ENCODE measurements at regions not wholly inside any gene's neighbourhood (a gene's known extent, or its start where the extent isn't known, plus 50 kb on each side); places are given as distances from the start of the nearest gene placed in this dataset.
A peak's percentile ranks its signal among the peaks of the same experiment; 100 is the strongest.

DNA sequence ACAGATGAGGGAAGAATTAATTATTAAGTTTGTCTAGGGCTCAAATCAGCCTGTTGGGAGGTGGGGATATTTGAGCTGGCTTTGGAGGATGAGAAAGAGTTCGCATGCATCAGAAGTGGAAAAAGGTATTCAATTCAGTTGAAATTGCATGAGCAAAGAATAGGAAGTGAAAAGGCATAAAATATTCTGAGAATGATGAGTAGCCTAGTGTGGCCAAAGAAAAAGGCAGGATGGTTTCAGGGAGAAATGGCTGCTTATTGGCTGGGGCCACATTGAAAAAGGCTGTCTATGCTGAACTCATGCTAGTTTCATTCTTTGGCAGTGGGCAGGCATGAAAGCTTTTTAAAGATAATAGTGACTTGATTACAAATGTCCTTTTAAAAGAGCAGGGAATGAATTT is 235.4 kb upstream of the RIOK2 start:
- no peak for DNase-seq (ENCODE audit: low read depth)
- H3K4me3 ChIP-seq (ENCODE audit: low read length), result no peak overlapping the region
- TF ChIP-seq, protein P1, sequence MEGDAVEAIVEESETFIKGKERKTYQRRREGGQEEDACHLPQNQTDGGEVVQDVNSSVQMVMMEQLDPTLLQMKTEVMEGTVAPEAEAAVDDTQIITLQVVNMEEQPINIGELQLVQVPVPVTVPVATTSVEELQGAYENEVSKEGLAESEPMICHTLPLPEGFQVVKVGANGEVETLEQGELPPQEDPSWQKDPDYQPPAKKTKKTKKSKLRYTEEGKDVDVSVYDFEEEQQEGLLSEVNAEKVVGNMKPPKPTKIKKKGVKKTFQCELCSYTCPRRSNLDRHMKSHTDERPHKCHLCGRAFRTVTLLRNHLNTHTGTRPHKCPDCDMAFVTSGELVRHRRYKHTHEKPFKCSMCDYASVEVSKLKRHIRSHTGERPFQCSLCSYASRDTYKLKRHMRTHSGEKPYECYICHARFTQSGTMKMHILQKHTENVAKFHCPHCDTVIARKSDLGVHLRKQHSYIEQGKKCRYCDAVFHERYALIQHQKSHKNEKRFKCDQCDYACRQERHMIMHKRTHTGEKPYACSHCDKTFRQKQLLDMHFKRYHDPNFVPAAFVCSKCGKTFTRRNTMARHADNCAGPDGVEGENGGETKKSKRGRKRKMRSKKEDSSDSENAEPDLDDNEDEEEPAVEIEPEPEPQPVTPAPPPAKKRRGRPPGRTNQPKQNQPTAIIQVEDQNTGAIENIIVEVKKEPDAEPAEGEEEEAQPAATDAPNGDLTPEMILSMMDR (conservative IDR thresholded peaks at IDR 0.05; ENCODE audit: low read length), result no peak

DNA sequence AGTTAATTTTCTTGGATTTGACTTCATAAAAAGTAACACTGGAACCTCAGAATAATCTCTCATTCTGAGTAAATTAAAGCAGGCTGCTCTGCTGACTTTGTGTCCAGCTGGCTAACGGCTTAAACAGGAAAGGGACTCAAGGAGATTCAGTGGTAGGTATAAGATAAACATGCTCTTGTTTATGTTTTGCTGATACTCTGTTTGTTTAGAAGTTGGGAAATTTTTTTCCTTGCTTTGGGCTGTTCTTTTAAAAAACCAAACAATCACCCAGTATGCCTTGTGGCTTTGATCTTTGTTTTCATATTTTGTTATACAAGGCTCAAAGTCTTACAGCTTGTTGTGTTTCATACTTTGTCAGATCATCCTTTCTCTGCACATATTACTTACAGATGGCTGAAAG is 237.6 kb upstream of the RIOK2 start:
- DNase-seq (ENCODE audit: low read depth), result no peak
- TF ChIP-seq, protein P1 (conservative IDR thresholded peaks at IDR 0.05; ENCODE audit: low read length), result no peak
- H3K4me3 ChIP-seq (ENCODE audit: low read length), result no peak overlapping the region

DNA sequence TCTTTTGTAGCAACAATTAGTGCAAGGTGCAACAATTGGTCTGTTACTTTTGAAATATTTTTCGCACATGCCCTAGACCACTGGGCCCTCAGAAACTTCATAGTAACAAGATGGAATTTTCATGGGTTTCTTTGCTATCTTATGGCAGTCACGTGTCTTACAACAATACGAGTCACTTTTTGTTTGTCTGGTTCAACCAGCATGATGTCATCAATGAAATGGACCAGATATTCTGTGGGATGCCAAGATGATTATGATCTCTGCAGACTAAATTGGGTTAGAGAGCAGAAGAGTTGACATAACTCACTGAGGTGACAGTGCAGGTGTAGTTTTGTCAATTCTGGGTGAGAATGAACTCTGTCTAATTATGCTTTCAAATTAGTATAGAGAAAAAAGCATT is 239.6 kb upstream of the RIOK2 start:
- TF ChIP-seq, protein P1 (conservative IDR thresholded peaks at IDR 0.05; ENCODE audit: low read length), result no peak
- DNase-seq (ENCODE audit: low read depth), result no peak
- no peak overlapping the region for H3K4me3 ChIP-seq (ENCODE audit: low read length)

DNA sequence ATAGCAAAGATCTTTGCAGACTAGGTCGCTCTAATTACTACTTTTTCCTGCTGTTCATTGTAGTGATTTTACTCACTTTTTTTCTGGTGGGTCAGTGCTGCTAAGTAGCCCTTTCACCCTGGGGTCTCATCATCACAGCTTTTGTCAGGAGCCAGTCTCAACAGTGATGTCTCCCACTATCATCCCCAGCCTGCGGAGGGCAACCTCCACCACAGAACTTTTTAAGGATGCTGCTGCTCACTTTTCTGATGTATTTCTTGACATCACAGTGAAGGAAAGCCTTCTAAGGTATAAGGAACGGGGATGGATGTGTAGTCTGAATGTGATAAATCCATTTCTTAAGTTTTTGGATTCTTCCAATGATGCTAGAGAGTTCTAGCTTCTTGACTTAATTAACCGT is 242.5 kb upstream of the RIOK2 start:
- TF ChIP-seq, protein P1 (conservative IDR thresholded peaks at IDR 0.05; ENCODE audit: low read length), result peak; percentile 50
- DNase-seq (ENCODE audit: low read depth), result no peak
- no peak overlapping the region for H3K4me3 ChIP-seq (ENCODE audit: low read length)

DNA sequence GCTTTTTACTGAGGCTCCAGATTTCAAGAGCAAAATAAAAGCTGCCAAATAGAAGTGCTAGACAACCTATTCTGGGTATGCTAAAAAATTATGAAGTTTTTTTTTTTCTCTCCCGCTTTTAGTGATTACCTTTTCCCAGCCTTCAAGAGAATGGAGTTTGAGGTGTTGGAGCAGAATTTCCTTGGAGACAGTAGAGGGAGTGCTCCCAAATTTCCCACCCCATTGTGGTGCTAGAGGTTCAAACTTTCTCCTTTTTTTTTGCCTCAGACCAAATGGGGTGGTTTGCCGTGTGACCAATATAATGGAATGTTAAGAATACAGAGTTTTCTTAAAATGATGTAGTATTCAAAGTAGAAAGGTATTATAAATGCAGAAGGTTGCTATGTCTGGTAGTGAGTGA is 244.2 kb upstream of the RIOK2 start:
- TF ChIP-seq, protein P1 (conservative IDR thresholded peaks at IDR 0.05; ENCODE audit: low read length), result 0 out of 2 replicates have a peak, but pooled peaks have one; percentile 9
- no peak for DNase-seq (ENCODE audit: low read depth)
- no peak overlapping the region for H3K4me3 ChIP-seq (ENCODE audit: low read length)

DNA sequence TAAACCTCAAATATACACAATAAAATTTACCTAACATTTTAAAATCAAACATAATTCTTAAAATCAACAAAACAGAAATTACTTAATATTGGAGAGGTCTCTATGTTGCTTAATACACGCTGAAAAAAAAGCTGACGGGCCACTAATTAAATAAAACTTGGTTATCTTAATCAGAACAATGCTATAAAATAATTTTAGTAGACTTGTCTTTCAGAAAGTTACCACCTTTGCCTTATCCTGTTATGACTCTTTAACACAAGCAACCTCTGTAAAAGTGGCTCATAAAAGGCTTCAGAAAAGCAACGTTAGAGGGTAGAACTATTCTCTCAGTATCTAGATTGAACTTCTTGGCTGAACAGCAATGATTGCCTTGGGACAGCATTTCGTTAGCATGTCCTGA is 251.0 kb upstream of the RIOK2 start:
- H3K4me3 ChIP-seq (ENCODE audit: low read length), result no peak overlapping the region
- no peak for DNase-seq (ENCODE audit: low read depth)
- TF ChIP-seq, protein P1 (conservative IDR thresholded peaks at IDR 0.05; ENCODE audit: low read length), result no peak

DNA sequence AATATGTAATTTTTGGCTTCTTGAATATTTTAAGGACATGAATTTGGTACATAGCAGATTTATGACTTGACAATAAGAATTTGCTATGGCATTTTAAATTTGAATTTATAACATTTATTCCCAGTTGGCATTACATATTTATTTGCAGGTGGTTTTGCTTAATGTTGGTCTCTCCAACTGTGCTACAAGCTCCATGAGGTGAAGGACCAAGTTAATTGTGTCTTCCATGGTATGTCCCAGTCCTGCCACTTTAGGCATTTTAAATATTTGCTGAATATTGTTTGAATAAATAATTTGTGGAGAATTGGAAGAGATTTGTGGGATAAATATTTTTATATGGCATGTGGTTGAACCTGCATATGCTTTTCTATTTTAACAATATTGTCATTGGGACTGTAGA is 253.4 kb upstream of the RIOK2 start:
- no peak for DNase-seq (ENCODE audit: low read depth)
- H3K4me3 ChIP-seq (ENCODE audit: low read length), result no peak overlapping the region
- TF ChIP-seq, protein P1 (conservative IDR thresholded peaks at IDR 0.05; ENCODE audit: low read length), result no peak
